ENCODE measurements at regions not wholly inside any gene's neighbourhood (a gene's known extent, or its start where the extent isn't known, plus 50 kb on each side); places are given as distances from the start of the nearest gene placed in this dataset.
"Not testable (repeated sequence)": the region's sequence is repeated elsewhere in the genome, so short reads cannot be mapped to it uniquely, and the experiment has no call there.

- Histone ChIP-seq H3K9ac (ENCODE audit: low read depth, low read length) (no peak overlapping the region), H3K79me2 (ENCODE audit: insufficient read depth, low read length) (no peaks in the 10 kb centered on the region), H3K27me3 (ENCODE audit: insufficient read depth, low read length, poor library complexity) (no peaks in the 10 kb centered on the region), H2AFZ (ENCODE audit: low read depth, low read length) (no peak overlapping the region), H3K36me3 (ENCODE audit: insufficient read depth, low read length) (no peaks in the 10 kb centered on the region), H3K4me1 (ENCODE audit: insufficient read depth, low read length) (no peaks in the 10 kb centered on the region), H3K9me3 (ENCODE audit: insufficient read depth, low read length, severe bottlenecking) (no peaks in the 10 kb centered on the region), H3K4me3 (ENCODE audit: low read depth in 1 of 2, low read length in 2 of 2) (no peak overlapping the region), H3K27ac (ENCODE audit: low read length) (no peak overlapping the region), H3K4me2 (ENCODE audit: insufficient read depth, low read length) (no peak overlapping the region), H4K20me1 (ENCODE audit: insufficient read depth, low read length) (no peaks in the 10 kb centered on the region)
- ATAC-seq (ENCODE audit: insufficient read depth, low read depth) (no peak), DNase-seq (no peak)
- no peak for TF ChIP-seq CTCF (IDR thresholded peaks at IDR 0.05; ENCODE audit: borderline replicate concordance, extremely low read depth, low read length, poor library complexity, severe bottlenecking)
- TF ChIP-seq EZH2 (IDR thresholded peaks at IDR 0.05; ENCODE audit: borderline replicate concordance, low read depth, low read length, severe bottlenecking), result no peak
Observed at GRCh38 chr20:51928931-51929330, 126.6 kb upstream of the SALL4 start.

GRCh38 chr20:51927970-51928369 is 125.6 kb upstream of the SALL4 start:
- not testable (repeated sequence) for DNase-seq

DNA sequence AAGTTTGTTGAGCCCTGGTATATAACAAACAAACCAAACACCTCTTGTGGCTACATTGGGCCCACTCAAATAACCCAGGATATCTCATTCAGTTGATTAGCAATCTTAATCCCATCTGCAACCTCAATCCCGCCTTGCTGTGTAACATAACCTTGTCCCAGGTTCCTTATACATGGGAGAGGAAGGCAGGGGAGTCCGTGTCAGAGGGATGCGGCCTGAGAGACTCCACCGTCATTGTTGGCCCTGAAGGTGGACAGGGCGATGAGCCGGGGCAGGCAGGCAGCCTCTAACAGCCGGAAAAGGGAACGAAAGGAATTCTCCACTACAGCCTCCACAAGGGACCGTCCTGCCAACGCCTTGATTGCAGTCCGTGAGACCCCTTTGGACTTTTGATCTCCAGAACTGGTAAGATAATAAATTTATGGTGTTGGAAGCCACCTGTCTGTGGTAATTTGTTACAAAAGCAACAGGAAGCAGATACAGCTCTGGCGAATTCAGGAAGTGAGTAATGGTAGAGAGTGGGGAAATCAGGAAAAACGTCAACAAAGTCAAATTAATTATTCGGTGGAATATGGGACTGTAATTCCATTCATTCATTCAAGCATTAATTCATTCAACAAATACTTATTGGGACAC is 124.5 kb upstream of the SALL4 start:
- Histone ChIP-seq H4K20me1 (ENCODE audit: insufficient read depth, low read length) (no peaks in the 10 kb centered on the region), H3K4me1 (ENCODE audit: insufficient read depth, low read length) (no peaks in the 10 kb centered on the region), H3K9ac (ENCODE audit: low read depth, low read length) (no peak overlapping the region), H3K27ac (ENCODE audit: low read length) (no peak overlapping the region), H3K79me2 (ENCODE audit: insufficient read depth, low read length) (no peaks in the 10 kb centered on the region), H3K4me3 (ENCODE audit: low read depth in 1 of 2, low read length in 2 of 2) (no peak overlapping the region), H3K4me2 (ENCODE audit: insufficient read depth, low read length) (no peak overlapping the region), H2AFZ (ENCODE audit: low read depth, low read length) (no peak overlapping the region), H3K27me3 (ENCODE audit: insufficient read depth, low read length, poor library complexity) (no peaks in the 10 kb centered on the region), H3K36me3 (ENCODE audit: insufficient read depth, low read length) (no peaks in the 10 kb centered on the region), H3K9me3 (ENCODE audit: insufficient read depth, low read length, severe bottlenecking) (no peaks in the 10 kb centered on the region)
- ATAC-seq (ENCODE audit: insufficient read depth, low read depth) (no peak), DNase-seq (no peak)
- no peak for TF ChIP-seq EZH2 (IDR thresholded peaks at IDR 0.05; ENCODE audit: borderline replicate concordance, low read depth, low read length, severe bottlenecking)
- no peak for TF ChIP-seq CTCF (IDR thresholded peaks at IDR 0.05; ENCODE audit: borderline replicate concordance, extremely low read depth, low read length, poor library complexity, severe bottlenecking)

More at GRCh38 chr20:51927970-51928369, 125.6 kb upstream of the SALL4 start:
- H3K27me3 ChIP-seq (ENCODE audit: insufficient read depth, low read length, poor library complexity); H3K9me3 ChIP-seq (ENCODE audit: insufficient read depth, low read length, severe bottlenecking); H3K79me2 ChIP-seq (ENCODE audit: insufficient read depth, low read length); H3K4me2 ChIP-seq (ENCODE audit: insufficient read depth, low read length); H3K9ac ChIP-seq (ENCODE audit: low read depth, low read length); H3K4me3 ChIP-seq (ENCODE audit: low read depth in 1 of 2, low read length in 2 of 2); ATAC-seq (ENCODE audit: insufficient read depth, low read depth); H3K4me1 ChIP-seq (ENCODE audit: insufficient read depth, low read length); H4K20me1 ChIP-seq (ENCODE audit: insufficient read depth, low read length); H2AFZ ChIP-seq (ENCODE audit: low read depth, low read length); H3K36me3 ChIP-seq (ENCODE audit: insufficient read depth, low read length); H3K27ac ChIP-seq (ENCODE audit: low read length): not testable (repeated sequence)

DNA sequence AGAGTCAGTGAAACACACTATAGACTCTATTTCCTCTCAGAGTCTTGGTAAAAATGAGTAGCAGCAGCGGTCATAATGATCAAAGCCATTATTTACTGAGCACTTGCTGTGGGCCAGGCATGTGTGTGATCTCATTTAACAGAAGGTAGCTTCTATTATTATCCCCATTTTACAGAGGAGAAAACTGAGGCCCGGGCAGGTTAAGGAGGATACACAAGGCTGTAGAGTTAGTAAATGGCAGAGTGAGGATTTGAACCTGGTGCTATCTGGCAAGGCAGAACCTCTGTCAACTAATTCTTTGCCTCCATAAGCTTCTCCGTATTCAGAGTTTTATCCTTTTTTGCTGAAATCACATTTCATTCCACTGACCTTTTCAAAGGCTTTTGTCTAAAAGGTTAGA is 122.2 kb upstream of the SALL4 start:
- no peak for ATAC-seq (ENCODE audit: insufficient read depth, low read depth)

More for the DNA sequence above, 122.2 kb upstream of the SALL4 start:
- Histone ChIP-seq H3K27ac (ENCODE audit: low read length) (no peak overlapping the region), H2AFZ (ENCODE audit: low read depth, low read length) (no peak overlapping the region), H3K4me2 (ENCODE audit: insufficient read depth, low read length) (no peak overlapping the region), H3K36me3 (ENCODE audit: insufficient read depth, low read length) (no peaks in the 10 kb centered on the region), H3K9ac (ENCODE audit: low read depth, low read length) (no peak overlapping the region), H3K9me3 (ENCODE audit: insufficient read depth, low read length, severe bottlenecking) (no peaks in the 10 kb centered on the region), H3K79me2 (ENCODE audit: insufficient read depth, low read length) (no peaks in the 10 kb centered on the region), H3K27me3 (ENCODE audit: insufficient read depth, low read length, poor library complexity) (no peaks in the 10 kb centered on the region), H4K20me1 (ENCODE audit: insufficient read depth, low read length) (no peaks in the 10 kb centered on the region), H3K4me1 (ENCODE audit: insufficient read depth, low read length) (no peaks in the 10 kb centered on the region), H3K4me3 (ENCODE audit: low read depth in 1 of 2, low read length in 2 of 2) (no peak overlapping the region)
- TF ChIP-seq CTCF (IDR thresholded peaks at IDR 0.05; ENCODE audit: borderline replicate concordance, extremely low read depth, low read length, poor library complexity, severe bottlenecking), result no peak
- no peak for TF ChIP-seq EZH2 (IDR thresholded peaks at IDR 0.05; ENCODE audit: borderline replicate concordance, low read depth, low read length, severe bottlenecking)
- no peak for DNase-seq

All from DND-41 (cell line).